Keratinocyte (primary cell): ENCODE measurements at regions not wholly inside any gene's neighbourhood (a gene's known extent, or its start where the extent isn't known, plus 50 kb on each side); places are given as distances from the start of the nearest gene placed in this dataset.

ENCODE experiments used
- EZH2 ChIP-seq: IDR thresholded peaks from one replicate; pipeline ENCODE4 v1.6.1; 2012; ENCODE audit warnings: inconsistent platforms, mild to moderate bottlenecking, low read length, moderate library complexity
- TF ChIP-seq, protein P1 (sequence below), 3 experiments: IDR thresholded peaks in 1 of 3; conservative IDR thresholded peaks in 1 of 3; optimal IDR thresholded peaks in 1 of 3; 2 replicates in 2 of 3; 3 replicates in 1 of 3; pipeline versions ENCODE3 to v1.5.1; 2011; ENCODE audit warnings: low read length in 3 of 3, mild to moderate bottlenecking in 3 of 3, moderate library complexity in 2 of 3, control low read depth in 1 of 3, inconsistent platforms in 1 of 3; ENCODE audit not compliant: insufficient read depth in 2 of 3; ENCODE audit errors: extremely low read depth in 1 of 3

DNA sequence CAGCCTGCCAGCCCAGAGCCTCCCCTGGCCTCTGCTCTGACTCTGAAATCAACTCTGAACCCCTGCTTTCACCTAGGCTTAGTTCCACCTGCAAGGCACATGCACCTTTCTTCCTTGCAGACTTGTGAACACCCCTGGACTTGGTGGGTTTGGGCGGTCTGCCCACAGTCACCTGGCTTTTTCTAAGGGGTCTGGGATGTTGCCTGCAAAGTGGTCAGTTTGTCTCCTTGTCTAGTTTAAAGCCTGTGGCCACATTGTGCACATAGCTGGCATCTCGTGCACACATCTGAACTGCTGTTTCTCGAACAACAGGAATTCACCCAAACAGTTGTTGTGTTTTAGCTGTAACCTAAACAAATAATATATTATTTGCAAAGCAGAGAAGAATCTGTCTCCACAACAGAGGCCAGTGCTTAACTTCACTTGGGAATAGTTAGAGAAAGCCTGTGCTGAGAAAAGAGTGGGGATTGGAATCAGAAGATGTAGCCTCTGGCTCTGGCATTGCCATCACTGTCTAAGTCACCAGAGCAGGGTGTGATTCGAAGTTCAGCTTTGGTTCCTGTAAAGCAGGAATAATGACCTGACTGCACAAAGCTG is 108.5 kb downstream of the TMEM18 start:
- TF ChIP-seq, protein P1, sequence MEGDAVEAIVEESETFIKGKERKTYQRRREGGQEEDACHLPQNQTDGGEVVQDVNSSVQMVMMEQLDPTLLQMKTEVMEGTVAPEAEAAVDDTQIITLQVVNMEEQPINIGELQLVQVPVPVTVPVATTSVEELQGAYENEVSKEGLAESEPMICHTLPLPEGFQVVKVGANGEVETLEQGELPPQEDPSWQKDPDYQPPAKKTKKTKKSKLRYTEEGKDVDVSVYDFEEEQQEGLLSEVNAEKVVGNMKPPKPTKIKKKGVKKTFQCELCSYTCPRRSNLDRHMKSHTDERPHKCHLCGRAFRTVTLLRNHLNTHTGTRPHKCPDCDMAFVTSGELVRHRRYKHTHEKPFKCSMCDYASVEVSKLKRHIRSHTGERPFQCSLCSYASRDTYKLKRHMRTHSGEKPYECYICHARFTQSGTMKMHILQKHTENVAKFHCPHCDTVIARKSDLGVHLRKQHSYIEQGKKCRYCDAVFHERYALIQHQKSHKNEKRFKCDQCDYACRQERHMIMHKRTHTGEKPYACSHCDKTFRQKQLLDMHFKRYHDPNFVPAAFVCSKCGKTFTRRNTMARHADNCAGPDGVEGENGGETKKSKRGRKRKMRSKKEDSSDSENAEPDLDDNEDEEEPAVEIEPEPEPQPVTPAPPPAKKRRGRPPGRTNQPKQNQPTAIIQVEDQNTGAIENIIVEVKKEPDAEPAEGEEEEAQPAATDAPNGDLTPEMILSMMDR (optimal IDR thresholded peaks at IDR 0.05 in 1 of 3, IDR thresholded peaks at IDR 0.05 in 1 of 3, conservative IDR thresholded peaks at IDR 0.05 in 1 of 3; ENCODE audit: extremely low read depth in 1 of 3, insufficient read depth in 2 of 3, low read length in 3 of 3), result no peak
- TF ChIP-seq EZH2, result no peak
